ENCODE measurements at regions not wholly inside any gene's neighbourhood (a gene's known extent, or its start where the extent isn't known, plus 50 kb on each side); places are given as distances from the start of the nearest gene placed in this dataset.
"Not testable (repeated sequence)": the region's sequence is repeated elsewhere in the genome, so short reads cannot be mapped to it uniquely, and the experiment has no call there.

DNA sequence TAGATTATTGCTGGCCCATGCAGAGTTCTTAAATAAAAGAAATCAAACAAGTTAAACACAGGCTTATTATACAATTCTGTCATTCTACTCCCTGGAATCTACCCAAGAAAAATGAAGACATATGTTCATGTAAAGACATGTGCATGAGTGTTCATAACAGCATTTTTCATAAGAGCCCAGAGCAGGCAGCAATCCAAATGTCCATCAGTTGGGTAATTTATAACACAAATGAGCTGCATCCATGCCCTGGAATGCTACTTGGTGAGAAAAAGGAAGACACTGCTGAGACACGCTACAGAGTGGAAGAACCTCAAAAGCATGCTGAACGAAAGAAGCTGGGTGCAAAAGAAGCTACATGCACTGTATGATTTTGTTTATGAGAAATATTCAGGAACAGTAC, 342.6 kb downstream of the TCERG1L start:
- no peak for DNase-seq (ENCODE audit: low read depth)

DNA sequence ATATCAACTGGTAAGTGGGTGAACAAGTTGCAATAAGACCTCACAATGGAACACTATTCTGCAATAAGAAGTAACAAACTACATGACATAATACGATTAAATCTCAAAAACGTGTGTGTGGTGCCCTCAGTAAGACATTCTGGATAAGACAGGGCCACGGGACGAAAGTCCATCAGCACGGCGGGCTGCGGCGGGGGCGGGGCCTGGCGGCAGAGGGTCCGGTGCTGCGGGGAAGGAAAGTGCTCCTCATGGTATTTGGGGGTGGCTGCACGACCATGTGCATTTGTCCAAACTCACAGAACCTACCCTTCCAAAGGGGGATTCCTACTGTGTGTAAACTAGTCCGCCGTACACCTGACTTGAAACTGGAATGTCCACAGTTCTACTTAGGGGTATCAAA, 341.8 kb downstream of the TCERG1L start:
- no peak for DNase-seq (ENCODE audit: low read depth)

DNA sequence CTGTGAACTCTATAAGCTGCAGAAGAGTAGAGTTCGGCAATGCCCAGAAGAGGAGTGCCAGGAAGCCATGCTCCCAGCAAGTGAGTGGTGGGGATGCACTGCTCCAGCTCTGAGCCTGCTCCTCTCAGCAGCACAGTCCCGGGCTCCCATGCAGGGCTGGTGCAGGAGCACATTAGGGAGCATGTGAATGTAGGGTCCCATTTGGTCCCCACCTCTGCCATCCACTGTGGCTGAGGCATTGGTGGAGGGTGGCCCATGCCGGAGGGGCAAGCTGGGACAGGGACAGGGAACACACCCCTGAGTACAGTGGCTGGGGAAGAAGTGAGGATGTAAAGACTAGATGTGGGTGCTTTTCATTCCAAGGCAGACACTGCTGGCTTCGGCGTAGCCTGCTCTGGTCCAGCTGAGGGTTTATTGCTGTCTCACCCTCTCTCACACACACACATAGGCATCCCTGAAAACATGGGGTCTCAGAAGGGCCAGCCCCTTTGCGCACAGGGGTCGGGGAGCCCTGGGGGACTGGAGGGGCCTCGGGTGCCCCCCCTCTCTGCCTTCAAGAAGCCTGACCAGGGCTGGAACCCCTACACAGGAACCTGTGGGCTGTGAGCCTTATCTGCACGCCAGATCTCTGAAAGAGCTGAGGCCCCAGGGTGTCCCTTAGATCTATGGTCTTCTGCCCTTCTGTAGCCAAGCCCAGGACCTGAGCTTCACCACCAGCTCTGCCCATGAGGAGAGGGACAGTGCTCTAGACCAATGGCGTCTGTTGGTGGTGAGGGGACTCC, 341.0 kb downstream of the TCERG1L start:
- no peak for DNase-seq (ENCODE audit: low read depth)

DNA sequence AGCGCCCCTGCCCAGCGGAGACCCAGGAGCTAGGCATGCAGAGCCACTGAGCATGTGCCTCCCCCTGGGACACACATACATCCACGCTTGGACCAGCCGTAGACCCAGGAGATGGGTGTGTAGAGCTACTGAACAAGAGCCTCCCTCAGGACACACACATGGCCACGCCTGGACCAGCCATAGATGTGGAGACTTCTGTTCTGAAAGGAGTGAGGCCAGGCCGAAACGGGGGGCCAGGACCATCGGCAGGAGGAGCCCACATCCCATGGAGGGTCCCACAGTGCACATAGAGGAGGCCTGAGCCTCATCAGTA, 340.4 kb downstream of the TCERG1L start:
- no peak for DNase-seq (ENCODE audit: low read depth)

DNA sequence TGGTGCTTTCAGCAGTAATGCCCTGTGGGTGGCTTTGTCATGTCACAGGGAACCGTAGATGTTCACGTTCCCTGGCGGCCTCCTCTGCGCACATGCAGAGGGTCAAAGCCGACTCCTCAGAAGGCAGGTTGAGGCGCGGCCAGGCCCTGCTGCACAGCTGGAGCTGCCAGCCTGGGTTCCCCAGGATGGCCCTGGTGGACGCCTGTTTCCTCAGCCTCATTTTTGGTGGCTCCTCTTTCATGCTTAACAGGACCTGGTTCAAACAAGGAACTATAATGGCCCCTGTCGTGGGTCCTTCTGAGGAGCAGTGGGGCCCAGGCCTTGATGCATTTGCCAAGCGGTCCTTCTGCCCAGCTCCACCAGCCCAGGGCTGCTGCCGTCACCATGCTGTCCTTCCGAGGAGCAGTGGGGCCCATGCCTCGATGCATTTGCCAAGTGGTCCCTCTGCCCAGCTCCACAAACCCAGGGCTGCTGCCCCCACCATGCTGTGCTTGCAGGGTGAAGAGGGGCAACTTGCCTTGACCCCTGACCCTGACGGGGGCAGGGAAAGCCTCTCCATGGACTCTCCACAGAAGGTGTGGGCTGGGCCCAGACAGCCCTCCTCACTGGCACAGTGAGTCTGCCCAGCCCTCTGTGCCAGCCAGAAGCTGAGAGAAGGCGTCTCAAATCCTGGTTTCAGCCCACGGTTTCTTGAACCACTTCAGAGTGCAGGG, 338.2 kb downstream of the TCERG1L start:
- no peak for DNase-seq (ENCODE audit: low read depth)

DNA sequence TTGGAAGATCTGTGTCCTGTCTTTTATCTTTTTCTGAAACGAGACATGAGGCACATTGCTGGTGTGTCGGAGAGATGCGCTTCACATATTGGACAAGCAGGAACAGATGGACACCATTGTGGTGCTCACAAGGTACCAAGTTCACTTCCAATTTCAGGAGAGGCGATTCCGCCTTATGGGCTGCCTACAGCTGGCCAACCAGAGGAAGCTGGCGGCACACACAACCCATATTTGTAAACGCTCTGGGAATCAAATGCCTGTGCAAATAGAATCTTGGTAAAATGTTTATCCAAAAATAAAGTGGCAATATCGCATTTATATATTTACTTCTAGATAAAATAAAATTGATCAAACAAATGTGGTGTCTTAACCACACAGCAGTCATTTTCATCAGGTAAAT, 337.4 kb downstream of the TCERG1L start:
- DNase-seq (ENCODE audit: low read depth) = no peak

DNA sequence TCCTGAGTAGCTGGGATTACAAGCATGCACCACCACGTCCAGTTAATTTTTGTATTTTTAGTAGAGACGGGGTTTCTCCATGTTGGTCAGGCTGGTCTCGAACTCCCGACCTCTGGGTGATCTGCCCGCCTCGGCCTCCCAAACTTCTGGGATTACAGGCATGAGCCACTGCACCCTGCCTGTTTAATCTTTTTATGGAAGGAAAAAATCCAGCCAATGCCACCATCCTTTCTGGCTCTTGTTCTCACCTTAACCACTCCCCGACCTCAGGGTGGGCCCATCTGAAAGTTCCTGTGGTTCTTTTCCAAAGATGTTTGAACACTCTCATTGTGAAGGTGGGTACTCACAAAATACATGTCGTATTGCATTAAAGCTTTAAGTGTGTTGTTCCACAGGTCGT, 336.2 kb downstream of the TCERG1L start:
- not testable (repeated sequence) for DNase-seq (ENCODE audit: low read depth)

DNA sequence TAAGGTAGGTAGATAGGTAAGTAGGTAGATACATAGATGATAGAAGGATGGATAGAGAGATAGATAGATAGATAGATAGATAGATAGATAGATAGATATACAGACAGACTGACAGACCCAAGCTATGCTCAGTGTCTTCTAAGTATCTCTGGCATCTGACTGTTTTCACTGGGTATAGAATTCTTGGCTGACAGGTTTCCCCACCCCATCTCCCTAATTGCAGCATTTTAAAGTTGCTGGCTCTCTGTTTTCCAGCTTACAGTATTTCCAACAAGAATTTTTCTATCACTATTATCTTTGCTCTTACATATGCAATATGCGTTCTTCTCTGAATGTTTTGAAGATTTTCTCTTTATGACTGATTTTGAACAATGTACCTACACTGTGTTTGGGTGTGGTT, 328.7 kb downstream of the TCERG1L start:
- no peak for DNase-seq (ENCODE audit: low read depth)

DNA sequence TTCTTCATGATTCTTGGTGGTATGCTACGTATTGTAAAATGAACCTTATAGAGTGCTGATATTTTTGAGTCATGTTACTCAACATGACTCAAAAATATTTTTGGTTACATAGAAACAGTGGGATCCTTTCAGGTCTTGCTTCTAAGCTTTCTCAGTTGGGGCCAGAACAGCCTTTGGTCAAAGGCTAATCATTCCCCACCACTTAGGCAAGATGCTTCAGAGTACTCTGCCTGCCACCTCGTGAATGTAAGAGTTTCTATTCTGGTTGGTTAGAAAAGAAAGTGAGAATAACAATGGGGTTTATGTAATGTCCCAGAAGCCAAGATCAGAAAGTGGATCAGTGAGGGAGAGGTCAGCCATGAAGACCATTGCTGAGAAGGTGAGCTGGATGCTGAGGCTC, 327.8 kb downstream of the TCERG1L start:
- DNase-seq (ENCODE audit: low read depth) = no peak

DNA sequence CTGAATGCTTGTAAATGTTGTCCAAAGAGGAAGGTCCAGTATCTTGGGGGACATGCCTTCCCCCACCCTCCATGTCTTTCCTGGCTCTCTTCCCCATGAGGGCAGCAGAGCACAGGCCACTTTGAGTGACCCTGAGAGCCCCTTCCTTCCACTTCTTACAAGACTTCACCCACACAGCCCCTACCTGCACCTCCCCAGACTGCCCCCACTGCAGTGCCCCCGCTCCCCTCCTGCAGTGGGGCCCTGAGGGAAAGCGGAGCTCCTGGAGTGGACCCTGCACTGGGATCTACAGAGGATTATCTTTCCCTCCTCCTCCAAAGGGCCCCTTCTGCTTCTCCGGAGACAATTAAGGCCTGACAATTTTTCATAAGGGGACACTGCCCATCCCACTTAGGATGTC, 326.8 kb downstream of the TCERG1L start:
- DNase-seq (ENCODE audit: low read depth) = no peak

DNA sequence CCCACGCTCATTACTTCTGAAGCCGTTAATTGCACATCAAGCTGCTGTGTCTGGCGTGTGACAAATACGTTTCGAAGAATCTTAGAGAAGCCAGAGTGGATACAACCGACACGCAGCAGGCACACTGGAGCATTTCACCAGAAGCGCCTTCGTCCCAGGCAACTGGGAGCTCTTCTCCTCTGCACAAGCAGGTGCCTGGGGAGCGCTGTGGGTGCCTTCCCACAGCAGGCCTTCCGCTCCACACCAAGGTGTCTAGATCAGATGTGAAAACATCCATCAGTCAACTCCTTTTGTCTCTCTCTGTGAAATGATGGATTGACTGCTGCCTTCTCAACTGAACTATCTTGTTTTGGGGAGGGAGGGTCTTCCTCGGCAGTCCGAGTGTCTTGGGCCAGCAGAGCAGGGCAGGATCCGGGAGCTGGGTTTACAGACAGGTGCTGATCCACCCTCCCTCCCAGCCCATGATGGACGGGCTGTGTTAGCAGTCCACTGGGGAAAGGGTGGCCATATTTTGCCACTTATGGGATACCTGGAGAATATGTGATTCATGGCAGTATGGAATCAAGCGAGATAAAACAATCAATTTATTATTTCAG, 326.3 kb downstream of the TCERG1L start:
- DNase-seq (ENCODE audit: low read depth) = no peak

DNA sequence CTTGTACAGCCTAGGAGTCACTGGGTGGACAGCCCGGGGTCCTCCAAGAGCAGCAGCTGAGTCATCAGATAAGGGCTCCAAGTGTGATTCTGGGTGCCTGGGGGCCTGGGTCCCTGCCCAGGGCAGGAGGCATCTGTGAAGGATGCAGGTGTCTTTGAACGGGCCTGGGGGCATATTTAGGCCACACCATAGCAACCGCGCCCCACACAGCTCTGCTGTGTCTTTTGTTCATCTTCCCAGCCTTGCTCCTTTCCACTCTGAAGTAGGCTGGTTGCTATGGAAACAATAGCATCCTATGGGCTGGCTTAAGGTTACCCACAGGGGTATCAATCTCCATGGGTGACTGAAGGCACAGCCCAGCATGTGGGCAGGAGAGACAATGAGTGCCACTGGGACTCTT, 324.7 kb downstream of the TCERG1L start:
- no peak for DNase-seq (ENCODE audit: low read depth)

DNA sequence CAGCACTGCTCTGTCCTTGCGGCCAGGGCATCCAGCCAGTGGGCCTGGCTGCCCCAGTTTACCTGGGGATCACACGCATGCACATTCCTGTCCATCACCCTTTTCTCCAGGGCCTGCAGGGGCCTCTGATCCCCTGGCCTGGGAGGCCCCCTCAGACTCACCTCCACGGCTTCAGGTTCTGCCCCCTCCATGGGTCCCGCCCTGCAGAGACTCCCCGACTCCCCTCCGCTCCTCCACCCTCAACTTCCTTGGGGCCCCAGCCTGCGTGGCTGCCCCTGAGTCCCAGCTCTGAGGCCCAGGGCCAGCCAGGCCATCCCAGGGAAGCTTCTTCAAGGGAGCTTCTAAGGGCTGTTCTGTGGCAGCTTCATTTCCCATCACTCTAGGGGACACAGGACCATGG, 324.1 kb downstream of the TCERG1L start:
- no peak for DNase-seq (ENCODE audit: low read depth)

DNA sequence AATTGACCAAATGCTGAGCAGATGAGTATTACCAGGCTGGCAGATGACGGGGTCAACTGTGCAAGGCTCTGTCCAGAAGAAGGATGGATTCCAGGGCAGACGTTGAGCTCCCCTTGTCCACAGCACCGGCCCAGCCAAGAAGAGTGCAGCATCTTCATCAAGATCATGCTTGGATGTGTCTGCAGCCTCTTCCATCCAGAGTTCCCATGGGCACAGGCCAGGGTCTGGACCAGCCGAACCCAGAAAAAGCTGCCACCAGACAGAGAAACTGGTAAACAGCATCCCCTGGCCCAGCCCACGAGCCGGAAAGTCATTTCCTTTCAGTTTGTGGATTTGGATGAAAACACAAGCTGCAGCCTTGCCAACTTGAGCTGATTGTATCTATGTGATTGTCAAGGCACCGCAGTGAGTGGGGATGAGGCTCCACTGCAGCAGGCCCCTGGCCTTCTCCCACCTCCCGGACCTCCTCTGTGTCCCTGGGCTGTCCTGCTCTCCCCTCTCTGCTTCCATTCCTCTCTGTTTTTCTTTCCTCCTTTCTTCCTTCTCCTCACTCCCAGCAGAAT, 321.8 kb downstream of the TCERG1L start:
- DNase-seq (ENCODE audit: low read depth) = no peak

DNA sequence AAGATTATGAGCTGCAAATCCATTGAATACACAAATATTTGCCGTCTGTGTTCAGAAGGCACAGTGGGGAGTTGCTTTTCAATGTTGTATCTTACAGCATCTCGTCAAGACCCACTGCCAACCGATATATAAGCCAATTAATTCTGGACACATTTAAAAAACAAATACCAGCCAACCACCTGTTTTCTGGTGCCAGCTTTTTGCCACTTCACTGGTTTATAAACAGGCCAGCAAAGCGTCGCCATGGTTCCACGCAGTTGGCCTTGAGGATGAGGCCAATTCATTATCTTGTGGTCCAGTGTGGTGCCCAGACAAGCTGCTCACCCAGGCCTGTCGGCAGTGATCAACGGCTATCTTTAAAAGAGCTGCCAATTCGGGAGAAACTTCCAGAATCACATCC, 321.0 kb downstream of the TCERG1L start:
- no peak for DNase-seq (ENCODE audit: low read depth)

DNA sequence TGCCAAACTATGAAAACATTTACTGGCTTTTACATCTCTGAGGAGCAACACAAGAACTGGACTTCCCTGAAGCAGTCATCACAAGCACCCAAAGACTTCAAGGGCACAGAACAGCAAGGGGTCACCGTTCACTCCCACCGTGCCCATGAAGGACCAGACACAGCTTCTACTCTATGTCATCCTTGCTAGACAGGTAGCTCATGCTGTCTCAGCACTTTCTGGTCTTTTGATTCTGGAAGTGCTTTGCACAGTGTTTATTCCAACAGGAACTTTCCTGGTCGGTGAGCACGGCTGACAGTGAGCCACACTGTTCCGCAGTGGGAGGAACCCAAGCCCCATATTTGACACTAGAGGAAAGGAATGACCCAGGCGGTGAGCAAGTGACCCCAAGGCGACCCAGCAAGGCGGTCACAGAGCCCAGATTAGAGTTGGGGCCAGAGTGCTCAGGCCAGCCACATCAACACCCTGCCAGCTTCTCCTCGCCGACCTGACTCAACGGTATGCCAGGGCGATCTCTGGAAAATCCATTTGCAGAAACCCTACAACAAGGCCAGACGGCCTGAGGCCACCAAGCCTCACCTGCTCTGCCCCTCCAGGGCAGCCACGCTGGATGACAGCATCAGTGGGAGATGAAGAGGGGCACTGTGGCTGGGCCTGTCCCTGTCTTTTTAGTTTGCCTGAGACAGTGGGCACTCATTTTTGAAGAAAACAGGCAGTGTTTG, 318.6 kb downstream of the TCERG1L start:
- no peak for DNase-seq (ENCODE audit: low read depth)

DNA sequence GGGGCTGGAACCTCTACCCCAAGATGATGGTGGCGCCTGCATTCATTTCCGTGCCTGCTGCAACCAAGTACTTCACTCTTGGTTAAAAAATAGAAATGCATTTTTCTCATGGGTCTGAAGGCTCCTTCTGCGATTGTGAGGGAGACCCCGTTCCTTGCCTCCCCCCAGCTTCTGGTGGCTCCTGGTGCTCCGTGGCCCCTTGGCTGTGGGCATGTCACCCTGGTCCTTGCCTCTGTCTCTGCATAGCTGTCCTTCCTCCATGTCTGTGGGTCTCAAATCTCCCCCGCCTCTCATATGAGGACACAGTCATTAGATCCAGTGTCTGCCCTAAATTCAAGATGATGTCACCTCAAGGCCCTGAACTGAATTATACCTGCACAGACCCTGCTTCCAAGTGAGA, 317.9 kb downstream of the TCERG1L start:
- no peak for DNase-seq (ENCODE audit: low read depth)

DNA sequence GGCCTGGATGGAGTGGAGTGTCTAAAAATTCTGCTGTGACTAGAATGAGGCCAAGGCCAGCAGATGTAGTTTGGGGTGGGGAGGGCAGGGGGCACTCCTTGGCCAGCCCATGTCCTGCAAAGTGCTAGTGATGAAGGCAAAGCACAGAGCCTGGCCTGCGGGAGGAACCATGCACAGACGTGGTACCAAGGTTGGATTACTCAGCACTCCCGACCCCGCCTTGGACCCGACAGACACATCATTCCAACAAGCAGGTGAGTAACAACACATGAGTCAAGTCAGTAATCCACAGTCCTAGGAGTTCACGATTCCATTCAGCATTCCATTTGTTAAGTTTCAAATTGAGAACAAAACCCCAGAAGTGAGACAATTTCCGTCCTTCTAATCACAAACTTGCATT, 317.3 kb downstream of the TCERG1L start:
- no peak for DNase-seq (ENCODE audit: low read depth)

DNA sequence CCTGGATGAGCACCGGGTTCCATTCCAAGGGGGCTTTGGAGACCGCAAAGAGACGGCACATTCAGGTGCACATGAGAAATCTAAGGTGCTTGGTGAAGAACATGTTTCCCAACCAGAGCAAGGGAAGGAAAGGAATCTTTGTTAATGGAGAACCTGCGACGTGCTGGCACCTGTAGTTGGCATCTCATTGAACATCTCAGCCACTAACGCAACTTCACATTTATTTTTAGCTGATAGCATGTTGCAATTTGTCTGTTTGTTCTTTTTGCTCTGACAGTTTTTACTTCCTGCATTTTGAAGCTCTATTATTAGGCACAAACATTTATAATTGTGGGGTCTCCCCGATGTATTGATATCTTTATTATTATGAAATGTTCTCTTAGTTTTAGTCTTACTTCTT, 316.7 kb downstream of the TCERG1L start:
- DNase-seq (ENCODE audit: low read depth) = no peak

DNA sequence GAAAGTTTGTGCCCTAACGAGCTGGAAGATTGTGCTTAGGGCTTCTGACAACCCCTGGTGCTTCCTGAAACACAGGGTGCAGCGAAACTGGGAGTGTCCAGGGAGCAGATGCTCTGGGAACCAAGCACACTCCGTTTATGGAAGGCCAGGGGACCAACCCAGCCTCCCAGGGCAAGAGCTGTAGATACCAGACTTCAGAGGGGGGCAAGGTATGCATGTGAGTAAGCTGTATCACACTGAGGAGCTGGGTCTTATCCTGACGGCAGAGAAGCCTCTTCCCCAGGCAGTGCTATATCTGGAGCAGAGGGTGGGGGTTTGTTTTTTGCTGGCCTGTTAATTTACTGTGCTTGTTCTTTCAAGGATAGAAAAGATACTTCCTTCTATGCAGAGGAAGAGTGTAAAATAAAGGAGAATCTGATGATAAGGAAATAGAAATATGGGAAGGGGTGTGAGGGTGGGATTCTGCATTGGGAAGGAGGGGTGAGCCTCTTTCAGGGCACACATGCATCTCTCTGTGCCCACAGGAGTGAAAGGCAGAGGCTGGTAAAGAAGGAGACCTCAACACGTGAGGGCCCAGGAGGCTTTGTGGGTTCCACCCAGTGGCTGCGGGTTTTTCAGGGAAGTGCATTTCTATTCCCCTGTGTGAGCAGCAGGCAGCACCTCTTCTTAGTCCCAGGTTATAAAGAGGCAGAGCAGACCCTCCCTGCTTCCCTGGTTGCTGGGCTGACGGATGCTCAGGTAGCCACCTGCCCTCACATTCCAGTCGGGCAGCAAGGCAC, 314.1 kb downstream of the TCERG1L start:
- no peak for DNase-seq (ENCODE audit: low read depth)

DNA sequence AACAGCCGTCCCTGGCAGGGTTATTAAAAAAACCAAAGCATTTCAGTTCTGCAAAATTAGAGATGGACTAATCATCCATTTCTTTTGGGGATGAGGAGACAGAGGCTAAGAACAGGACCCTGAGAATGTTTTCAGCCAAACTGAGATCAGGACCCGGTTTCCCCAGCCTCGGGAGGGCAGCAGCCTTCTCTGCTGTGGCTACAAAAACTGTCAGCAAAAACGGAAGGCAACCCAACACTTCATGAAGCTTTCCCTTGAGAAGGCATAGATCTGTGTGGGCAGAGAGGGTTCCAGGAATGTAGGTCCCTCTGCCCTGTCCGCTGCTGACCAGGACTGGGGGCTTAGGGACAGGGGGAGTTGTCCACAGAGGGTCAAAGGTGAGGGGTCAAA, 313.5 kb downstream of the TCERG1L start:
- DNase-seq (ENCODE audit: low read depth) = no peak

DNA sequence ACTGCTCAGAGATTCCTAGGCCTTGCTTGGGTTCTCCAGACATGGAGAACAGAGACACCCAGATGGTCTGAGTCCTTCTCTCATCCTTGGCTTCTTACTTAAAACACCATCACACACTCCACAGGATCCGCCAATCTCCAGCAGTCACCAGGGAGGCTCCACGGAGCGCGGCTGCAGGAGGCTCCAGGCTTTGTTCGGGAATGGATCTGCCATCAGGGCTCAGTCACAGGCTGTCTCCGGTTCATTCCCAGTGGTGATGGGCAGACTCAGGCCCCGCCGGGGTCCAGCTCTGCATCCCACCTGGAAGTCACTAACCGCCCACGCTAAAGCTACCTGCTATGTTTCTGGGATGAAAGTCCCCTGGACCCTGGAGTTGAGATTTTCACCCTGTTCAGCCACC, 312.9 kb downstream of the TCERG1L start:
- DNase-seq (ENCODE audit: low read depth) = no peak

Data from stromal cell of bone marrow (primary cell).